ENCODE measurements at regions not wholly inside any gene's neighbourhood (a gene's known extent, or its start where the extent isn't known, plus 50 kb on each side); places are given as distances from the start of the nearest gene placed in this dataset.

GRCh38 chr2:8337321-8337720 is 344.5 kb upstream of the ID2 start:
- POLR2A ChIA-PET, result no interaction called here
- H3K36me3 ChIP-seq (ENCODE audit: control insufficient read depth in 2 of 2, insufficient read depth in 1 of 2, low read length in 2 of 2), result no peaks in the 10 kb centered on the region
- H3K4me3 ChIP-seq (ENCODE audit: low read depth, low read length), result no peak overlapping the region
- H3K9me3 ChIP-seq (ENCODE audit: control insufficient read depth, insufficient read depth, low read depth, low read length), result no peaks in the 10 kb centered on the region
- CTCF ChIA-PET, result interaction anchor here (0.7 kb wide), 1 partner anchor 1298 kb away, joined by 6 read pairs; no protein-coding TSS in a partner anchor
- no peaks in the 10 kb centered on the region for H3K4me1 ChIP-seq (ENCODE audit: control insufficient read depth, insufficient read depth, low read length)
- no peak overlapping the region for H3K27ac ChIP-seq (ENCODE audit: extremely low read depth, low read depth, low read length)
- TF ChIP-seq ZNF777 (tag by site-specific recombination; IDR thresholded peaks at IDR 0.05; ENCODE audit: borderline replicate concordance) (no peak), ZNF292 (tag by site-specific recombination; IDR thresholded peaks at IDR 0.05; ENCODE audit: borderline replicate concordance, low read depth) (no peak), ZNF623 (tag by site-specific recombination; IDR thresholded peaks at IDR 0.05) (no peak), ZNF37A (tag by site-specific recombination; IDR thresholded peaks at IDR 0.05) (no peak), ZNF274 (IDR thresholded peaks at IDR 0.05; ENCODE audit: low read length) (no peak), ZNF274 (tag by site-specific recombination; IDR thresholded peaks at IDR 0.05; ENCODE audit: borderline replicate concordance) (no peak), FEZF1 (tag by site-specific recombination; IDR thresholded peaks at IDR 0.05) (no peak), ZNF514 (tag by site-specific recombination; IDR thresholded peaks at IDR 0.05) (no peak), ZNF239 (tag by site-specific recombination; IDR thresholded peaks at IDR 0.05) (no peak)
- TF ChIP-seq, protein P1, sequence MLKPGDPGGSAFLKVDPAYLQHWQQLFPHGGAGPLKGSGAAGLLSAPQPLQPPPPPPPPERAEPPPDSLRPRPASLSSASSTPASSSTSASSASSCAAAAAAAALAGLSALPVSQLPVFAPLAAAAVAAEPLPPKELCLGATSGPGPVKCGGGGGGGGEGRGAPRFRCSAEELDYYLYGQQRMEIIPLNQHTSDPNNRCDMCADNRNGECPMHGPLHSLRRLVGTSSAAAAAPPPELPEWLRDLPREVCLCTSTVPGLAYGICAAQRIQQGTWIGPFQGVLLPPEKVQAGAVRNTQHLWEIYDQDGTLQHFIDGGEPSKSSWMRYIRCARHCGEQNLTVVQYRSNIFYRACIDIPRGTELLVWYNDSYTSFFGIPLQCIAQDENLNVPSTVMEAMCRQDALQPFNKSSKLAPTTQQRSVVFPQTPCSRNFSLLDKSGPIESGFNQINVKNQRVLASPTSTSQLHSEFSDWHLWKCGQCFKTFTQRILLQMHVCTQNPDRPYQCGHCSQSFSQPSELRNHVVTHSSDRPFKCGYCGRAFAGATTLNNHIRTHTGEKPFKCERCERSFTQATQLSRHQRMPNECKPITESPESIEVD (tag by site-specific recombination; IDR thresholded peaks at IDR 0.05), result no peak

GRCh38 chr2:8342407-8342806 is 339.4 kb upstream of the ID2 start:
- ChIA-PET POLR2A (no interaction called here), CTCF (no interaction called here)
- Histone ChIP-seq H3K9me3 (ENCODE audit: control insufficient read depth, insufficient read depth, low read depth, low read length) (no peaks in the 10 kb centered on the region), H3K27ac (ENCODE audit: extremely low read depth, low read depth, low read length) (no peak overlapping the region), H3K36me3 (ENCODE audit: control insufficient read depth in 2 of 2, insufficient read depth in 1 of 2, low read length in 2 of 2) (no peaks in the 10 kb centered on the region), H3K4me1 (ENCODE audit: control insufficient read depth, insufficient read depth, low read length) (no peaks in the 10 kb centered on the region), H3K4me3 (ENCODE audit: low read depth, low read length) (no peak overlapping the region)
- TF ChIP-seq ZNF169 (tag by site-specific recombination; IDR thresholded peaks at IDR 0.05) (no peak), ZNF791 (tag by site-specific recombination; IDR thresholded peaks at IDR 0.05) (no peak), GLIS1 (tag by site-specific recombination; IDR thresholded peaks at IDR 0.05) (no peak), GLI4 (tag by site-specific recombination; IDR thresholded peaks at IDR 0.05) (no peak), MZF1 (tag by site-specific recombination; IDR thresholded peaks at IDR 0.05; ENCODE audit: borderline replicate concordance) (no peak), ZNF280C (tag by site-specific recombination; IDR thresholded peaks at IDR 0.05) (no peak)

- Histone ChIP-seq H3K4me3 (ENCODE audit: low read depth, low read length) (no peak overlapping the region), H3K9me3 (ENCODE audit: control insufficient read depth, insufficient read depth, low read depth, low read length) (no peaks in the 10 kb centered on the region), H3K27ac (ENCODE audit: extremely low read depth, low read depth, low read length) (no peak overlapping the region), H3K36me3 (ENCODE audit: control insufficient read depth in 2 of 2, insufficient read depth in 1 of 2, low read length in 2 of 2) (no peaks in the 10 kb centered on the region), H3K4me1 (ENCODE audit: control insufficient read depth, insufficient read depth, low read length) (no peaks in the 10 kb centered on the region)
- ChIA-PET CTCF (no interaction called here), POLR2A (no interaction called here)
- TF ChIP-seq ZBTB11 (tag by site-specific recombination; conservative IDR thresholded peaks at IDR 0.05; ENCODE audit: low read depth) (no peak), ZSCAN16 (tag by site-specific recombination; IDR thresholded peaks at IDR 0.05) (no peak), ZNF16 (tag by site-specific recombination; IDR thresholded peaks at IDR 0.05; ENCODE audit: low read depth) (no peak), ZNF354C (tag by site-specific recombination; IDR thresholded peaks at IDR 0.05; ENCODE audit: borderline replicate concordance, low read depth) (no peak), HOXA7 (CRISPR knock-in tag; IDR thresholded peaks at IDR 0.05; ENCODE audit: borderline replicate concordance) (no peak), ZIC2 (tag by site-specific recombination; IDR thresholded peaks at IDR 0.05) (no peak), ZNF2 (tag by site-specific recombination; IDR thresholded peaks at IDR 0.05) (no peak), ZNF239 (tag by site-specific recombination; IDR thresholded peaks at IDR 0.05) (no peak), ZNF600 (tag by site-specific recombination; IDR thresholded peaks at IDR 0.05) (no peak)
- TF ChIP-seq, protein P2, sequence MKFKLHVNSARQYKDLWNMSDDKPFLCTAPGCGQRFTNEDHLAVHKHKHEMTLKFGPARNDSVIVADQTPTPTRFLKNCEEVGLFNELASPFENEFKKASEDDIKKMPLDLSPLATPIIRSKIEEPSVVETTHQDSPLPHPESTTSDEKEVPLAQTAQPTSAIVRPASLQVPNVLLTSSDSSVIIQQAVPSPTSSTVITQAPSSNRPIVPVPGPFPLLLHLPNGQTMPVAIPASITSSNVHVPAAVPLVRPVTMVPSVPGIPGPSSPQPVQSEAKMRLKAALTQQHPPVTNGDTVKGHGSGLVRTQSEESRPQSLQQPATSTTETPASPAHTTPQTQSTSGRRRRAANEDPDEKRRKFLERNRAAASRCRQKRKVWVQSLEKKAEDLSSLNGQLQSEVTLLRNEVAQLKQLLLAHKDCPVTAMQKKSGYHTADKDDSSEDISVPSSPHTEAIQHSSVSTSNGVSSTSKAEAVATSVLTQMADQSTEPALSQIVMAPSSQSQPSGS (tag by site-specific recombination; IDR thresholded peaks at IDR 0.05; ENCODE audit: low read depth), result no peak
Observed at GRCh38 chr2:8343031-8343430, 338.8 kb upstream of the ID2 start.
